BLaER1 treated with 17β-estradiol and CSF1 and Interleukin-3, amounts not matched to agents 10 nM and 100 nM (cell line): ENCODE measurements at regions not wholly inside any gene's neighbourhood (a gene's known extent, or its start where the extent isn't known, plus 50 kb on each side); places are given as distances from the start of the nearest gene placed in this dataset.

Experiments
- H3K27ac ChIP-seq, 11 experiments: shearing (Covaris generic); formaldehyde crosslinking; 2 replicates each; pipeline ENCODE4 v1.8.1; 2022
- H3K27me3 ChIP-seq, 11 experiments: shearing (Covaris generic); formaldehyde crosslinking; 2 replicates each; pipeline ENCODE4 v1.8.1; 2022
- H3K36me3 ChIP-seq, 11 experiments: shearing (Covaris generic); formaldehyde crosslinking; 2 replicates each; pipeline ENCODE4 v1.8.1; 2022
- H3K4me1 ChIP-seq, 10 experiments: shearing (Covaris generic); formaldehyde crosslinking; 2 replicates each; pipeline ENCODE4 v1.8.1; 2022
- H3K4me2 ChIP-seq, 11 experiments: shearing (Covaris generic); formaldehyde crosslinking; 2 replicates each; pipeline ENCODE4 v1.8.1; 2022
- H3K4me3 ChIP-seq, 10 experiments: shearing (Covaris generic); formaldehyde crosslinking; 2 replicates each; pipeline ENCODE4 v1.8.1; 2022
- H3K9ac ChIP-seq, 11 experiments: shearing (Covaris generic); formaldehyde crosslinking; 2 replicates each; pipeline ENCODE4 v1.8.1; 2022
- H3K9me3 ChIP-seq, 11 experiments: shearing (Covaris generic); formaldehyde crosslinking; replicated peaks in 1 of 11; 2 replicates each; pipeline ENCODE4 v1.8.1; 2022
- H4K20me1 ChIP-seq, 11 experiments: shearing (Covaris generic); formaldehyde crosslinking; 2 replicates each; pipeline ENCODE4 v1.8.1; 2022
- Cebpa-rat ChIP-seq, 11 experiments: shearing (Covaris generic); IDR thresholded peaks; 2 replicates each; pipeline ENCODE4 v1.8.1; 2022

- 0 out of 22 replicates have a peak overlapping the region, but pooled peaks of 1 of the 11 experiments have one; percentile 18 for H3K27ac ChIP-seq
- no peak for TF ChIP-seq Cebpa-rat (IDR thresholded peaks at IDR 0.05)
- H3K27me3 ChIP-seq: peaks cover 0 to 95% (median 0%) of the 10 kb centered on the region in 11 experiments; a peak in 9 of 22 replicates
- H3K9ac ChIP-seq: no peak overlapping the region
- peaks cover 0 to 5% (median 0%) of the 10 kb centered on the region in 11 experiments; a peak in 2 of 22 replicates for H3K36me3 ChIP-seq
- no peak overlapping the region for H3K4me3 ChIP-seq
- peaks cover 0 to 8% (median 0%) of the 10 kb centered on the region in 11 experiments; a peak in 3 of 22 replicates for H4K20me1 ChIP-seq
- no peak overlapping the region for H3K4me2 ChIP-seq
- H3K4me1 ChIP-seq: peaks cover 11 to 25% (median 20%) of the 10 kb centered on the region in 10 experiments
- H3K9me3 ChIP-seq: peaks cover 15 to 64% (median 38%) of the 10 kb centered on the region in 11 experiments; a peak in 21 of 22 replicates
These were observed 54.2 kb upstream of the MCTP2 start for GRCh38 chr15:94177112-94177511.

- no peak for TF ChIP-seq Cebpa-rat (IDR thresholded peaks at IDR 0.05)
- Histone ChIP-seq H3K4me1 (peaks cover 11 to 25% (median 20%) of the 10 kb centered on the region in 10 experiments), H3K36me3 (peaks cover 0 to 5% (median 0%) of the 10 kb centered on the region in 11 experiments; a peak in 2 of 22 replicates), H3K27me3 (peaks cover 0 to 92% (median 0%) of the 10 kb centered on the region in 11 experiments; a peak in 9 of 22 replicates), H3K4me2 (no peak overlapping the region; a peak in 1 of 22 replicates), H3K27ac (peak overlapping the region in 1 of 11 experiments; percentile 72; a peak in 2 of 22 replicates), H3K9me3 (peaks cover 23 to 65% (median 45%) of the 10 kb centered on the region in 11 experiments), H3K4me3 (no peak overlapping the region), H3K9ac (no peak overlapping the region), H4K20me1 (peaks cover 0 to 8% (median 0%) of the 10 kb centered on the region in 11 experiments; a peak in 3 of 22 replicates)
These were observed 55.9 kb upstream of the MCTP2 start for GRCh38 chr15:94175420-94175819.

DNA sequence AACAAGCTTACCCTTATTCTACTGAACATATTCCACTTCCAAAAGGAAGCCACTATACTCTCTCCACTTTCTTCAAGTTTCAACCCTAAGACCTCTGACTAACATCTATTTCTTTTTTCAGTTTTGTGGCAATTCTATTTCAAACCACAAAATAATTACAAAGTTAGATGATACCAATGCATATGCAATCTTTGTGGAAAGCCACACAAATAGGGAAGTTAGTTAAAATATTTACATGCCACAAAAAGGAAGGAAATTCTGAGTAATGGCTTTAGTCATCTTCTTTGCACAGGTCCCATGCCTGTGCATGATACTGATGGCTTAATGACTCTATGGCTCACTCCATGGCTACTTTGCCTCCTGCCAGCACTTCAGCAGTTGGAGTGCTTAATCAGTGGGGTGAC is 57.0 kb upstream of the MCTP2 start:
- Histone ChIP-seq H3K36me3 (peaks cover 0 to 5% (median 0%) of the 10 kb centered on the region in 11 experiments; a peak in 2 of 22 replicates), H3K27me3 (peaks cover 0 to 92% (median 0%) of the 10 kb centered on the region in 11 experiments; a peak in 9 of 22 replicates), H3K27ac (peak overlapping the region in 8 of 11 experiments; percentile 8 to 75 (median 48); a peak in 11 of 22 replicates), H3K4me1 (peaks cover 11 to 25% (median 20%) of the 10 kb centered on the region in 10 experiments), H4K20me1 (peaks cover 0 to 8% (median 0%) of the 10 kb centered on the region in 11 experiments; a peak in 3 of 22 replicates), H3K9ac (no peak overlapping the region; a peak in 1 of 22 replicates), H3K9me3 (peaks cover 23 to 65% (median 45%) of the 10 kb centered on the region in 11 experiments), H3K4me3 (no peak overlapping the region), H3K4me2 (peak overlapping the region; percentile 31 to 87 (median 68); a peak in 21 of 22 replicates)
- peak in 3 of 11 experiments; percentile 29 to 69 (median 53); a peak in 2 of 22 replicates for TF ChIP-seq Cebpa-rat (IDR thresholded peaks at IDR 0.05)

GRCh38 chr15:94168250-94168649 is 63.1 kb upstream of the MCTP2 start:
- Histone ChIP-seq H3K36me3 (no peaks in the 10 kb centered on the region; a peak in 1 of 22 replicates), H3K27me3 (peaks cover 0 to 94% (median 0%) of the 10 kb centered on the region in 11 experiments; a peak in 8 of 22 replicates), H3K9me3 (peaks cover 10 to 54% (median 19%) of the 10 kb centered on the region in 11 experiments; a peak in 21 of 22 replicates), H3K9ac (no peak overlapping the region), H4K20me1 (peaks cover 0 to 6% (median 0%) of the 10 kb centered on the region in 11 experiments; a peak in 2 of 22 replicates), H3K4me1 (peaks cover 0 to 13% (median 3%) of the 10 kb centered on the region in 10 experiments; a peak in 9 of 20 replicates), H3K27ac (no peak overlapping the region), H3K4me3 (no peak overlapping the region), H3K4me2 (no peak overlapping the region)
- TF ChIP-seq Cebpa-rat (IDR thresholded peaks at IDR 0.05): no peak

- Histone ChIP-seq H3K9me3 (peaks cover 0 to 28% (median 0%) of the 10 kb centered on the region in 11 experiments; a peak in 10 of 22 replicates), H3K27me3 (peaks cover 0 to 91% (median 0%) of the 10 kb centered on the region in 11 experiments; a peak in 8 of 22 replicates), H4K20me1 (peaks cover 0 to 6% (median 0%) of the 10 kb centered on the region in 11 experiments; a peak in 2 of 22 replicates), H3K36me3 (no peaks in the 10 kb centered on the region; a peak in 1 of 22 replicates), H3K27ac (no peak overlapping the region), H3K4me2 (no peak overlapping the region), H3K4me3 (no peak overlapping the region), H3K9ac (no peak overlapping the region), H3K4me1 (peaks cover 0 to 8% (median 0%) of the 10 kb centered on the region in 10 experiments; a peak in 2 of 20 replicates)
- no peak for TF ChIP-seq Cebpa-rat (IDR thresholded peaks at IDR 0.05)
These were observed 66.4 kb upstream of the MCTP2 start for GRCh38 chr15:94164971-94165370.

GRCh38 chr15:94164202-94164807 is 67.1 kb upstream of the MCTP2 start:
- no peak overlapping the region for H3K4me2 ChIP-seq
- H3K27ac ChIP-seq: no peak overlapping the region
- peaks cover 0 to 28% (median 0%) of the 10 kb centered on the region in 11 experiments; a peak in 10 of 22 replicates for H3K9me3 ChIP-seq
- H3K9ac ChIP-seq: no peak overlapping the region
- H4K20me1 ChIP-seq: peaks cover 0 to 6% (median 0%) of the 10 kb centered on the region in 11 experiments; a peak in 2 of 22 replicates
- no peak for TF ChIP-seq Cebpa-rat (IDR thresholded peaks at IDR 0.05)
- peaks cover 0 to 8% (median 0%) of the 10 kb centered on the region in 10 experiments; a peak in 2 of 20 replicates for H3K4me1 ChIP-seq
- peaks cover 0 to 85% (median 0%) of the 10 kb centered on the region in 11 experiments; a peak in 7 of 22 replicates for H3K27me3 ChIP-seq
- H3K36me3 ChIP-seq: no peaks in the 10 kb centered on the region; a peak in 1 of 22 replicates
- no peak overlapping the region for H3K4me3 ChIP-seq

DNA sequence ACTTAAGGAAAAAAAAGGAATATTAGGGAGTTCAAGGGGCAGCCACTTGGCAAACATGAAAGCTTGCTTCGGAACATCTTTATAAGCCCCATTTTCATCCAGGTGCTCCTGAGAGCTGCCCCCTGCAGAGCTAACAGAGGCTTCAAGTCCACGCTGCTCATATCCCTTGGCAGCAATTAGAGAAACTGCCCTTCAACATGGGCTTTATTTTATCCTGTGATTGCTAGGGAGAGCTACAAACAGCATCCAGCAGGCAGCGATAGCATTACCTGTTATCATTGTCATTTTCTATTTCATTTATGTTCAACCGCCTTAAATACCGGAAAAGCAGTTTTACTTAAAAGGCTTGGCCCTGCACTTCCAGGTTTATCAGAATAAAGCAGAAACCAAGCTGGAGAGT is 68.4 kb upstream of the MCTP2 start:
- Histone ChIP-seq H4K20me1 (peaks cover 0 to 6% (median 0%) of the 10 kb centered on the region in 11 experiments; a peak in 2 of 22 replicates), H3K9ac (no peak overlapping the region), H3K9me3 (peaks cover 0 to 23% (median 0%) of the 10 kb centered on the region in 11 experiments; a peak in 10 of 22 replicates), H3K4me1 (peaks cover 0 to 8% (median 0%) of the 10 kb centered on the region in 10 experiments; a peak in 2 of 20 replicates), H3K4me2 (no peak overlapping the region), H3K36me3 (no peaks in the 10 kb centered on the region), H3K4me3 (no peak overlapping the region), H3K27me3 (peaks cover 0 to 71% (median 0%) of the 10 kb centered on the region in 11 experiments; a peak in 6 of 22 replicates), H3K27ac (no peak overlapping the region)
- TF ChIP-seq Cebpa-rat (IDR thresholded peaks at IDR 0.05): no peak

DNA sequence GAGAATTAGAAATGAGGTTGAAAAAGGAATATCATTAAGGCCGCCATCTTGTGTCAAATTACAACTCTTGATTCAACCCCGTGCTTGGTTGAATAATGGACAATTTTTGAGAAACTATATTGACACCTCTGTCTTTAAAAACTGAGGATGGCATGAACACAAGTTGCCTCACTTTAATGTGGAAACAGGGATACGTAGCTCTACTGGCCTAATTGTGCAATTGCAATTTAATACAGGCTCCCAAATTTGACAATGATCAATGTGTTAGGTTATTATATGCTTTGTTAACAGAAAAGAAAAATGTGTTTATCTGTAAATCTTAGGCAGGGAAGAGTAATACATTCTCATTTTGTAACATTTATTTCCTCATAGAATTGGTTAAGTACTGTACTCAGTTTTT is 77.1 kb upstream of the MCTP2 start:
- no peak overlapping the region for H3K4me2 ChIP-seq
- no peaks in the 10 kb centered on the region for H3K36me3 ChIP-seq
- H3K9ac ChIP-seq: no peak overlapping the region
- no peak overlapping the region for H3K27ac ChIP-seq
- H3K27me3 ChIP-seq: peaks cover 0 to 4% (median 0%) of the 10 kb centered on the region in 11 experiments; a peak in 1 of 22 replicates
- H3K9me3 ChIP-seq: peaks cover 0 to 15% (median 0%) of the 10 kb centered on the region in 11 experiments; a peak in 2 of 22 replicates
- no peak for TF ChIP-seq Cebpa-rat (IDR thresholded peaks at IDR 0.05)
- no peaks in the 10 kb centered on the region for H3K4me1 ChIP-seq
- H4K20me1 ChIP-seq: no peaks in the 10 kb centered on the region
- H3K4me3 ChIP-seq: no peak overlapping the region

GRCh38 chr15:94145046-94145445 is 86.3 kb upstream of the MCTP2 start:
- Histone ChIP-seq H3K9me3 (peaks cover 0 to 8% (median 0%) of the 10 kb centered on the region in 11 experiments; a peak in 5 of 22 replicates), H3K9ac (no peak overlapping the region), H3K4me2 (no peak overlapping the region), H3K27me3 (no peaks in the 10 kb centered on the region), H3K4me1 (no peaks in the 10 kb centered on the region), H4K20me1 (no peaks in the 10 kb centered on the region), H3K4me3 (no peak overlapping the region), H3K36me3 (no peaks in the 10 kb centered on the region), H3K27ac (no peak overlapping the region)
- TF ChIP-seq Cebpa-rat (IDR thresholded peaks at IDR 0.05): no peak
